Psoas muscle (tissue), 7 donors: ENCODE measurements at regions not wholly inside any gene's neighbourhood (a gene's known extent, or its start where the extent isn't known, plus 50 kb on each side); places are given as distances from the start of the nearest gene placed in this dataset.

Experiments
- ATAC-seq, 4 donors: fragments of 200-7000 bp; cut with Tn5 transposase; one replicate each; pipeline ENCODE4 v1.9.1; 2020; ENCODE audit warnings: moderate library complexity in 3 of 4, mild to moderate bottlenecking in 2 of 4
- DNase-seq, 2 donors: peaks; one replicate each; pipeline ENCODE4 v3.0.0-alpha.2; 2020
- H3K27ac ChIP-seq: fragments of 200-600 bp; one replicate; pipeline ENCODE4 v1.8.0; 2022
- H3K27me3 ChIP-seq, 3 donors: fragments of 200-600 bp in 1 of 3; one replicate each; pipeline versions ENCODE4 v1.6.1 to v1.8.0; 2013 to 2022; ENCODE audit warnings: low read length in 2 of 3, mild to moderate bottlenecking in 2 of 3, moderate library complexity in 1 of 3; ENCODE audit not compliant: insufficient read depth in 3 of 3
- H3K36me3 ChIP-seq, 2 donors: fragments of 200-600 bp in 1 of 2; one replicate each; pipeline versions ENCODE4 v1.6.1 to v1.8.0; 2013 to 2022; ENCODE audit warnings: low read depth in 1 of 2, mild to moderate bottlenecking in 1 of 2, moderate library complexity in 1 of 2; ENCODE audit not compliant: insufficient read depth in 1 of 2
- H3K4me1 ChIP-seq: fragments of 200-600 bp; one replicate; pipeline ENCODE4 v1.8.0; 2022
- H3K4me3 ChIP-seq: fragments of 200-600 bp; one replicate; pipeline ENCODE4 v1.8.0; 2022; ENCODE audit warnings: mild to moderate bottlenecking
- H3K9me3 ChIP-seq: fragments of 200-600 bp; one replicate; pipeline ENCODE4 v1.8.0; 2022
- WGBS, 3 donors: extraction: QIAGEN DNeasy Blood & Tissue Kit; methylation state at CpG; one replicate each; pipeline versions ENCODE4 v1.1.6 to v1.1.7; 2013; 5-methylcytosine and 5-hydroxymethylcytosine counted together
- intact Hi-C, 2 donors: fragments of 100-400 bp; cut with DNase I; formaldehyde crosslinking; loops; one replicate each; pipeline versions ENCODE4 v1.11.0 to v1.14.2; 2022
- TF ChIP-seq, protein P1 (sequence below): fragments of 200-600 bp; IDR thresholded peaks from one replicate; pipeline ENCODE4 v1.8.0; 2022; ENCODE audit warnings: antibody characterized with exemption
- donor health status: healthy with polysubstance abuse.
- donor health status: DM: no; HTN: no; CAD: no; lungs with moderate emphysema.
- donor health status: Bipolar disorder and iron deficiency.
- donor health status: healthy.
- donor health status: DM: yes; HTN: yes; CAD: no.
- donor health status: DM: no; HTN: no; CAD: no.
- donor health status: DM: yes; HTN: yes; CAD: no.

DNA sequence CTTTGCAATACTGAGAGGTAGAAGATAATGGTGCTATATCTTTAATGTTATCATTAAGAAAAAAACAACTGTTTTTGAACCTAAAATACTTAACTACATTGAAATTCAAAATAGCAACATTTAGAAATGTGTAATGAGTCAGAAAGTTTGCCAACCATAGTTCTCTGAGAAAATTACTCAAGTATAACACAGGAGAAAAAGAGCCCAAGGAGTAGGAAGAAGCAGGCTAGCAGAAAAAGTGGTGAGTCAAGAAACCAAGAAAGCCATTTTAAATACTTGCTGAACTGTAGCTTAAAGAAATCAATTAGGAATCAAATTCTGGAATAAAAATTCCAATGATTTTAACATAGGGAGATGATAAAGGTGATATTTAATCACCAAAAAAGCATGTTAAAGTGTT, 181.0 kb upstream of the RSPO3 start:
- Histone ChIP-seq H3K27me3 (no peaks in the 10 kb centered on the region), H3K4me3 (no peak overlapping the region), H3K9me3 (no peaks in the 10 kb centered on the region), H3K27ac (no peak overlapping the region), H3K4me1 (no peaks in the 10 kb centered on the region), H3K36me3 (no peaks in the 10 kb centered on the region)
- DNase-seq (no peak), ATAC-seq (no peak)
- intact Hi-C loops = no loop called here
- TF ChIP-seq, protein P1, sequence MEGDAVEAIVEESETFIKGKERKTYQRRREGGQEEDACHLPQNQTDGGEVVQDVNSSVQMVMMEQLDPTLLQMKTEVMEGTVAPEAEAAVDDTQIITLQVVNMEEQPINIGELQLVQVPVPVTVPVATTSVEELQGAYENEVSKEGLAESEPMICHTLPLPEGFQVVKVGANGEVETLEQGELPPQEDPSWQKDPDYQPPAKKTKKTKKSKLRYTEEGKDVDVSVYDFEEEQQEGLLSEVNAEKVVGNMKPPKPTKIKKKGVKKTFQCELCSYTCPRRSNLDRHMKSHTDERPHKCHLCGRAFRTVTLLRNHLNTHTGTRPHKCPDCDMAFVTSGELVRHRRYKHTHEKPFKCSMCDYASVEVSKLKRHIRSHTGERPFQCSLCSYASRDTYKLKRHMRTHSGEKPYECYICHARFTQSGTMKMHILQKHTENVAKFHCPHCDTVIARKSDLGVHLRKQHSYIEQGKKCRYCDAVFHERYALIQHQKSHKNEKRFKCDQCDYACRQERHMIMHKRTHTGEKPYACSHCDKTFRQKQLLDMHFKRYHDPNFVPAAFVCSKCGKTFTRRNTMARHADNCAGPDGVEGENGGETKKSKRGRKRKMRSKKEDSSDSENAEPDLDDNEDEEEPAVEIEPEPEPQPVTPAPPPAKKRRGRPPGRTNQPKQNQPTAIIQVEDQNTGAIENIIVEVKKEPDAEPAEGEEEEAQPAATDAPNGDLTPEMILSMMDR = no peak

DNA sequence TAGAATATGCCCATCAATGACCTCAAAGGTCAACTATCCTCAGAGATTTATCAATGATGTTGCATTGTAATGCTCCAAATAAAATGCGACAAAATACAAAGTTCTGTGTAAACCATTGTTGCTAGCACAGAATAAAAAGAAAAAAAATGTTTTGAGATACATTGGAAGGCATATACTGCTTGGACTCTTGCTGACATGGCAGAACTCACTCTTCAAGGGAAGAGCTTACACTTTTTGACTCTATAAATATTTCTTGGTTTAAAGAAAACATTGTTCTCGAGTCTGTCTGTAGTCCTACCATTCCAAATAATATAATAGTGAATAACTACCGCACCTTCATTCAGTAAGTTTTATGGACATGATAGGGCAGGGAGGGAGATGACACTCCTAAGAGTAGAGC, 178.7 kb upstream of the RSPO3 start:
- H3K4me1 ChIP-seq = no peaks in the 10 kb centered on the region
- no peak overlapping the region for H3K4me3 ChIP-seq
- no peak overlapping the region for H3K27ac ChIP-seq
- TF ChIP-seq, protein P1 = no peak
- no peak for DNase-seq
- intact Hi-C loops = no loop called here
- H3K27me3 ChIP-seq = no peaks in the 10 kb centered on the region
- H3K36me3 ChIP-seq = no peaks in the 10 kb centered on the region
- WGBS, 3 donors = 93 to 96% (median 94%) methylated on average over 3 of the region's 3 CpGs
- H3K9me3 ChIP-seq = no peaks in the 10 kb centered on the region
- no peak for ATAC-seq

DNA sequence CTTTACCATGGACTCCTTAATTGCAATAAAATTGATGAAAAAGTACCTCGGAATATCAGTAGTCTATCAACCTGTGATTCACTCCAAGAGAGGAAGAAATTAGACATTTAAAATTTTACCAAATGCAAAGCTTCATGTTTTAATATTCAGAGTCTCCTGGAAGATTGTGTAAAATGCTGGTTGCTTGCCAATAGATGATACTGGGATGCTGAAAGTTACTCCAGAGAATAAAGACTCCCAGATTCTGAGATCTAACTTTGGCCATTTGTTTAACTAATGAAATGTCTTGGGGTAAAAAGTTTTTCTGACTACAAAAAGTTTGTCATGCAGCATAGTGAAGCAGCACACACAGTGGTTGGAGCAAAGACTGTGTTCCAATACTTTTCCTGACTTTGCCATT, 176.7 kb upstream of the RSPO3 start:
- Histone ChIP-seq H3K27me3 (no peaks in the 10 kb centered on the region), H3K4me1 (peaks cover 14% of the 10 kb centered on the region), H3K36me3 (no peaks in the 10 kb centered on the region), H3K27ac (no peak overlapping the region), H3K4me3 (no peak overlapping the region), H3K9me3 (no peaks in the 10 kb centered on the region)
- WGBS, 3 donors = 83 to 92% (median 87%) methylated on average over 1 of the region's 1 CpG
- ATAC-seq (no peak), DNase-seq (no peak)
- intact Hi-C loops = no loop called here
- TF ChIP-seq, protein P1 = no peak

DNA sequence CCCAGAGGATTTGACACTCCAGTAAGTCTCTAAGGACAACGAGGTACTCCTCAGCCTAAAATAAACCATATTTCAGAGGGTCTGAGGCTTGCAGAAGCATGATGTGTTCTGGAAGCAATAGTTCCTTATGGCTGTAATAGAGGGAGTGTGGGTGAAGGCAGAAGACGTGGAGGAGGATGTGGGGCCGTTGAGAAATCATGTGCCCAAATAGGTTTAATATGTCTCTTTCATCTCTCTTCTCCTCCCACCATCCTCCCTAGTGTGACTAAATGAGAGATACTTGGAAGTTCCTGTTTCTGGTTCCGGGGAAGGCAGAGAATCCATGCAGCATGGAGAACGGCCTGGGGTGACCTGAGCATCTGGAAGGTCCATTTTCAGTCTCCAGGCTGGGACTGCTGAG, 174.0 kb upstream of the RSPO3 start:
- Histone ChIP-seq H3K9me3 (no peaks in the 10 kb centered on the region), H3K4me1 (peaks cover 21% of the 10 kb centered on the region), H3K4me3 (no peak overlapping the region), H3K27ac (no peak overlapping the region), H3K36me3 (no peaks in the 10 kb centered on the region), H3K27me3 (no peaks in the 10 kb centered on the region)
- 42 to 52% (median 45%) methylated on average over 5 of the region's 5 CpGs for WGBS, 3 donors
- intact Hi-C loops = no loop called here
- TF ChIP-seq, protein P1 = no peak
- no peak for DNase-seq
- peak in 2 of 4 donors; percentile 11 to 13 for ATAC-seq

DNA sequence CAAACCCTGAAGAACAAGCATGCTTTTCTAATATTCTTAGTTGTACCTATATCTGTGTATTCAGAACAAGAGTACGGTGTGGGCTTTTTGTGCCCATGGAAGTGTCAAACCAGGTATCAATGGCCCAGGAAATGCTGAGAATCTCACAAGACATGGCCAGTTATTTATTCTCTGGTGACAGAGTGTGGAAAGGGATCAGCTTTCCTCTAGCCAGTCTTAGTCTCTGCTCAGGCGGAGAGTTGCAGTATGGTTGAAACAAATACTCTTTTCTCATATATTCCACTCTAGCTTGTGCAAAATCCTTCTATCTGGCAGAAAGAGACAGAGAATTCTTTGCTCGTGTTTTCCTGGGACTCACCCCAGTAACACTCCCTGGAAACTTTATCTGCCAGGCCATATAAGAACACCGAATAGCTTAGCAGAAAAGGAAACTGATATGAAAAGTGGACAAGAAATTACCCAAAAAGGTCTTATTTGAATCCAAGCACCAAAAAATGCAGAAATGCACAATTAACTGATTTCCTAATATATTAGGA, 173.3 kb upstream of the RSPO3 start:
- Histone ChIP-seq H3K27ac (peak overlapping the region; percentile 27), H3K9me3 (no peaks in the 10 kb centered on the region), H3K4me3 (no peak overlapping the region), H3K36me3 (no peaks in the 10 kb centered on the region), H3K27me3 (no peaks in the 10 kb centered on the region), H3K4me1 (peaks cover 21% of the 10 kb centered on the region)
- DNase-seq (no peak), ATAC-seq (peak; percentile 59 to 83 (median 72))
- TF ChIP-seq, protein P1 = no peak
- 21 to 35% (median 28%) methylated on average over 4 of the region's 4 CpGs for WGBS, 3 donors
- intact Hi-C loops = no loop called here
